GM12892 (cell line): ENCODE measurements at regions not wholly inside any gene's neighbourhood (a gene's known extent, or its start where the extent isn't known, plus 50 kb on each side); places are given as distances from the start of the nearest gene placed in this dataset.

Experiments used
- POLR2A ChIP-seq: IDR thresholded peaks from 2 replicates; pipeline ENCODE4 v1.6.1; 2011; ENCODE audit warnings: low read depth, low read length, control low read depth
- POLR2AphosphoS5 ChIP-seq: IDR thresholded peaks from 2 replicates; pipeline ENCODE4 v1.6.1; 2011; ENCODE audit warnings: low read depth, low read length, control low read depth
- TAF1 ChIP-seq: IDR thresholded peaks from 2 replicates; pipeline ENCODE4 v1.6.1; 2011; ENCODE audit warnings: low read depth, mild to moderate bottlenecking, control low read depth, low read length, borderline replicate concordance

DNA sequence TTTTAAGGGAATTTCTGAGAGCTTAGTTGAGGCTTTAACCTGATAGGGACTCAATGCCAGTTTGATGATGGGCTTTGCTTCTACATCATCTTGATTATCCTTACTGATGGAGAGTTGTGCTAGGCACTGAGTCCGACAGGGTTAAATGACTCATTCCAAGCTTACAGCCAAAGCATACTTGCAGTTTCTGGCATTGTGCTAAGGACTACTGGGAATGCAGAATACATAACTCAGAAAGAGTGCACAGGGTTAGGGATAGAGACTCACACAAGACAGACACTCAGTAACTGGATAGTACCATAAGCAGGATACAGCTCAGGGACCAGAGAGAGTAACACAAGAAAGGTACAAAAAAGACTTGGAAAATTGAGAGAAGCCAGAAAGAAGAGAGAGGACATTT is 94.1 kb upstream of the SLC14A2 start:
- TF ChIP-seq POLR2AphosphoS5 (no peak), POLR2A (no peak), TAF1 (no peak)
